Subcutaneous abdominal adipose tissue (tissue), 5 donors: ENCODE measurements at regions not wholly inside any gene's neighbourhood (a gene's known extent, or its start where the extent isn't known, plus 50 kb on each side); places are given as distances from the start of the nearest gene placed in this dataset.
A peak's percentile ranks its signal among the peaks of the same experiment; 100 is the strongest.

ENCODE experiments used
- H3K27ac ChIP-seq: one replicate; pipeline ENCODE4 v1.7.0; 2013; ENCODE audit warnings: low read depth, mild to moderate bottlenecking, inconsistent platforms, low read length, moderate library complexity
- H3K27me3 ChIP-seq, 5 donors: one replicate each; pipeline ENCODE4 v1.7.0; 2013; ENCODE audit warnings: low read length in 5 of 5, inconsistent platforms in 1 of 5; ENCODE audit not compliant: control insufficient read depth in 5 of 5, insufficient read depth in 4 of 5
- H3K36me3 ChIP-seq, 5 donors: one replicate each; pipeline ENCODE4 v1.7.0; 2013; ENCODE audit warnings: low read length in 5 of 5; ENCODE audit not compliant: control insufficient read depth in 5 of 5, insufficient read depth in 5 of 5
- H3K4me1 ChIP-seq, 5 donors: one replicate each; pipeline ENCODE4 v1.7.0; 2013; ENCODE audit warnings: low read length in 5 of 5, mild to moderate bottlenecking in 3 of 5, moderate library complexity in 1 of 5; ENCODE audit not compliant: control insufficient read depth in 5 of 5, insufficient read depth in 5 of 5
- H3K4me3 ChIP-seq, 5 donors: one replicate each; pipeline ENCODE4 v1.7.0; 2013; ENCODE audit warnings: low read length in 5 of 5, low read depth in 1 of 5
- H3K9ac ChIP-seq, 5 donors: one replicate each; pipeline ENCODE4 v1.7.0; 2013; ENCODE audit warnings: low read length in 5 of 5, mild to moderate bottlenecking in 4 of 5, moderate library complexity in 3 of 5
- H3K9me3 ChIP-seq, 5 donors: one replicate each; pipeline ENCODE4 v1.7.0; 2013; ENCODE audit warnings: low read length in 5 of 5; ENCODE audit not compliant: control insufficient read depth in 5 of 5
- donor health status: healthy.
- donor health status: healthy.
- donor health status: healthy.
- donor health status: healthy.
- donor health status: healthy.

- H3K9me3 ChIP-seq = no peaks in the 10 kb centered on the region
- no peak overlapping the region for H3K4me3 ChIP-seq
- H3K36me3 ChIP-seq = no peaks in the 10 kb centered on the region
- peak overlapping the region in 1 of 5 donors; percentile 15 for H3K9ac ChIP-seq
- peaks cover 8 to 47% (median 36%) of the 10 kb centered on the region in 5 donors for H3K4me1 ChIP-seq
- H3K27me3 ChIP-seq = no peaks in the 10 kb centered on the region
- H3K27ac ChIP-seq = peak overlapping the region; percentile 80
These were observed 70.6 kb upstream of the MED9 start for GRCh38 chr17:17406225-17406624.

DNA sequence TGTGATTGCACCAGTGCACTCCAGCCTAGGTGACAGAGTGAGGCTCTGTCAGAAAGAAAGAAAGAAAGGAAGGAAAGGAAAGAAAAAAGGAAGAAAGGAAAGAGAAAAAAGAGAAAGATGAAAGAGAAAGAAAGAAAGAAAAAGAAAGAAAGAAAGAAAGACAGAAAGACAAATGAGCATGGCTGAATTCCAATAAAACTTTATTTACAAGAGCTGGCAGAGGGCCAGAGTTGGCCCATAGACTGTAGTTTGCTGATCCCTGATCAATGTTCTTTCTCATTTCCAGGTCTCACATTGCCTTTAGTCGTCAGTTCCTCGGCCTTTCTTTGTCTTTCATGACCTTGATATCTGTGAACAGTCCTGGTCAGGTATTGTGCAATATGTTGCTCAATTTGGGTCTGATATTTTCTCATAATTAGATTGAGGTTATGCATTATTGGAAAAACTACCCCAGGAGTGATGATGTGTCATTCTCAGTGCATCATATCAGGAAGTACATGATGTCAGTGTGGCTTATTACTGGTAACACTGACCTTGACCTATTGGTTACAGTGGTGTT, 68.5 kb upstream of the MED9 start:
- Histone ChIP-seq H3K4me1 (peaks cover 8 to 42% (median 36%) of the 10 kb centered on the region in 5 donors), H3K27me3 (no peaks in the 10 kb centered on the region), H3K36me3 (no peaks in the 10 kb centered on the region), H3K27ac (peak overlapping the region; percentile 80), H3K9ac (no peak overlapping the region), H3K4me3 (no peak overlapping the region), H3K9me3 (no peaks in the 10 kb centered on the region)

DNA sequence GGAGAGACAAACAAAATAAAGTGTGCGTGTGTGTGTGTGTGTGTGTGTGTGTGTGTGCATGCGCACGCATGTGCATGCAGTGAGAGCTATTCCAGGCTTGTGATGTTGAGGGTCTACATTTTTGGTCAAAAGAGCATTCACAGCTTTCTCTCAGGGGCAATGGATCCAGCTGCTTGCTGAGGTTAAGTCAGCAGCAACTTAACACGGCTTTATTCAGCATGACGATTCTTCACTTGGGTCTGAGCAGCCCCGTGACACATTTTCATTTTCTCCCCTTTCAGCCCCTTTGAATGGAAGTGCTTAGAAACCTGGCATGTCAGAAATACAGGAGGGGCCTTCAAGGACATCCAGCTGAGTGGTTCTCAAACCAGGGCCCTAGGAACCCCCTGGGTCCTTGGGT, 66.4 kb upstream of the MED9 start:
- Histone ChIP-seq H3K27ac (no peak overlapping the region), H3K4me1 (peaks cover 10 to 50% (median 41%) of the 10 kb centered on the region in 5 donors), H3K36me3 (no peaks in the 10 kb centered on the region), H3K9me3 (no peaks in the 10 kb centered on the region), H3K9ac (no peak overlapping the region), H3K27me3 (no peaks in the 10 kb centered on the region), H3K4me3 (no peak overlapping the region)

GRCh38 chr17:17411692-17412091, 65.1 kb upstream of the MED9 start:
- H3K9me3 ChIP-seq = no peaks in the 10 kb centered on the region
- H3K27me3 ChIP-seq = no peaks in the 10 kb centered on the region
- H3K9ac ChIP-seq = no peak overlapping the region
- H3K27ac ChIP-seq = no peak overlapping the region
- H3K4me1 ChIP-seq = peaks cover 8 to 51% (median 40%) of the 10 kb centered on the region in 5 donors
- no peaks in the 10 kb centered on the region for H3K36me3 ChIP-seq
- H3K4me3 ChIP-seq = no peak overlapping the region

- H3K9me3 ChIP-seq = no peaks in the 10 kb centered on the region
- no peaks in the 10 kb centered on the region for H3K36me3 ChIP-seq
- H3K27ac ChIP-seq = peak overlapping the region; percentile 86
- no peak overlapping the region for H3K4me3 ChIP-seq
- peaks cover 8 to 49% (median 39%) of the 10 kb centered on the region in 5 donors for H3K4me1 ChIP-seq
- no peak overlapping the region for H3K9ac ChIP-seq
- no peaks in the 10 kb centered on the region for H3K27me3 ChIP-seq
These were observed 64.5 kb upstream of the MED9 start for GRCh38 chr17:17412326-17412725.

DNA sequence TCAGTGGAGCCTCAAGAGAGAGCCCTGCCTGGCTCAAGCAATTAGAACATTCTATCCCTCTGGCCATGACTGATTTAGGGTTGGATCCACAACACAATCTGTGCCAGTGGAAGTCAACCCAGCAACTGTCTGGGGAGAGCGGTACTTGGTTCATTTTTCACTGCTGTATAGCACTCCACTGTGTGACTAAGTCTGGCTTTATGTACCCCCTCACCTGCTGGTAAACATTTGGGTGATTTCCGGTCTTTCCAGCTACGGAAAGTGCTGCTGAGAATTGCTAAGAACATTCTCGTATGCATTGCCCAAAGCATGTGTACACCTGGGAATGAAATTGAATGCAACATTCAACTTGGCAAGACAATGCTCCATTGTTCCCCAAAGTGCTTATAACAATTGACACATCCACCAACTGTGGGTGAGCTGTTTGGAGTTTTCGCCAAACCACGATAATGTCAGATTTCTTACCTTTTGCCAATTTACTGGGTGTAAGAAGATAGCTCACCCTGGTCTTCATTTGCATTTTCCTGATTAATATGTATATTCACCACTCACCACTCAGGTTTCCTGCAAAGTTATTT, 63.5 kb upstream of the MED9 start:
- Histone ChIP-seq H3K36me3 (no peaks in the 10 kb centered on the region), H3K27ac (peak overlapping the region; percentile 86), H3K9ac (peak overlapping the region in 1 of 5 donors; percentile 63), H3K27me3 (no peaks in the 10 kb centered on the region), H3K9me3 (no peaks in the 10 kb centered on the region), H3K4me1 (peaks cover 8 to 53% (median 36%) of the 10 kb centered on the region in 5 donors), H3K4me3 (peak overlapping the region in 1 of 5 donors; percentile 63)

- Histone ChIP-seq H3K9me3 (no peaks in the 10 kb centered on the region), H3K27me3 (no peaks in the 10 kb centered on the region), H3K36me3 (no peaks in the 10 kb centered on the region), H3K4me3 (peak overlapping the region in 4 of 5 donors; percentile 35 to 63 (median 45)), H3K4me1 (peaks cover 11 to 54% (median 39%) of the 10 kb centered on the region in 5 donors), H3K27ac (peak overlapping the region; percentile 86), H3K9ac (peak overlapping the region in 2 of 5 donors; percentile 49 to 63)
These were observed 63.0 kb upstream of the MED9 start for GRCh38 chr17:17413821-17414220.

DNA sequence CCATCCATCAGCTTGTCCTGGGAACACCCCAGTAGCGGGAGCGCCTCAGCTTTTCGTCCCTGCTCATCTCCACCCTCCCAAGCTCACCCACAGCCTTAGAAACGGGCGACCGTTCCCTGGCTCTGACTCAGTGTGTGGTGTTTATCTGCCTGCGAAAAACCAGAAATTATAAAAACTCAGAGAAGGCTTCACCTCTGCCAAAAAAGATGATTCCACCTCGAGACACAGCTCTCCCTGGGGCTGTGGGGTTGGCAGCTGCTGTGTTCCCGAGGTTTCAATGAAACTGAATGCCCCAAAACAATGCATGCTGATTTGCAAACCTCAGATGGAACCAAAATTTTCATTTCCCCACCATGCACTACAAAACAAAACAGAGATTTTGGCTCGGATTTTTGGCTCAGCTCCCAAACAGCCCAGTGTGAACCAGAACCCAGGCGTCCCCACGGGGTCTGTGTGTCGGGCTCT, 62.4 kb upstream of the MED9 start:
- Histone ChIP-seq H3K4me1 (peaks cover 11 to 58% (median 43%) of the 10 kb centered on the region in 5 donors), H3K9me3 (no peaks in the 10 kb centered on the region), H3K27ac (peak overlapping the region; percentile 86), H3K9ac (peak overlapping the region in 2 of 5 donors; percentile 49 to 63), H3K36me3 (no peaks in the 10 kb centered on the region), H3K4me3 (peak overlapping the region in 4 of 5 donors; percentile 35 to 63 (median 45)), H3K27me3 (no peaks in the 10 kb centered on the region)

DNA sequence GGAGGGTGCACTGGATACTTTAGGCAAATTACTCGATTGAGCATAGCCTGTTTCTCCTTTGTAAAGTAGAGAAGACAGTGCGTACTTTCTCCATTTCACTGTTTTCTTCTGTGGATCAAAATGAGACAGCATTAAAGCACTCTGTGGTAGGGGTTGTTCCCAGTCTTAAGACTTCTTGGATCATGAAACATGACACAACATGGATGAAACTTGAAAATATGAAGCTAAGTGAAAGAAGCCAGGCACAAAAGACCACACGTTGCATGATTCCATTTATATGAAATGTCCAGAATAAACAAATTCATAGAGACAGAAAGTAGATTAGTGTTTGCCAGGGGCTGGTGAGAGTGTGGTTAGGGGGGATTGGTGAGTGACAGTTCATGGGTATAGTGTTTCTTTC, 61.8 kb upstream of the MED9 start:
- Histone ChIP-seq H3K36me3 (no peaks in the 10 kb centered on the region), H3K27ac (peak overlapping the region; percentile 86), H3K4me3 (no peak overlapping the region), H3K4me1 (peaks cover 11 to 63% (median 49%) of the 10 kb centered on the region in 5 donors), H3K9ac (no peak overlapping the region), H3K27me3 (no peaks in the 10 kb centered on the region), H3K9me3 (no peaks in the 10 kb centered on the region)

- Histone ChIP-seq H3K27ac (peak overlapping the region; percentile 19), H3K4me1 (peaks cover 13 to 73% (median 57%) of the 10 kb centered on the region in 5 donors), H3K9ac (no peak overlapping the region), H3K9me3 (no peaks in the 10 kb centered on the region), H3K27me3 (no peaks in the 10 kb centered on the region), H3K4me3 (no peak overlapping the region), H3K36me3 (no peaks in the 10 kb centered on the region)
These were observed 60.8 kb upstream of the MED9 start for GRCh38 chr17:17416007-17416399.
